ENCODE measurements at regions not wholly inside any gene's neighbourhood (a gene's known extent, or its start where the extent isn't known, plus 50 kb on each side); places are given as distances from the start of the nearest gene placed in this dataset.

DNA sequence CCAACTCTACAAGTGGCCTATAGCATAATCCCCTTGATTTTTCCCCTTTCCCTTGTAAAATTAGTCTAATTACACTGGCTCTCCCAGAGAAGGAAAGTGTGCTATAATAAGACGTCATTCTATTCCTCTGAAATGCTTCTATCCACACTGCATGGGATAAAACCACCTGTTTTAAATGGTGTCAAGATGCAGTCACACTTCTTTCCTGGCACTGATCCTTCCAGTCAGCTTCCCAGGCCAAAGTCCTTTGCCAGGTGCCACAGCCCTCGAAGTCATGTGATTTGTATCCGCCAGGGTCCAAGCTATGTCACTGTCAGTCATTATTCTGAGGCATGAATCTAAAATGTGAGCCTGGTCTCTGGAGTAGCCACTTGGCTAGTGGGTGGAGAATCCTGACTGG lies 169.0 kb upstream of the KIAA1217 start:
- TF ChIP-seq, protein P1, sequence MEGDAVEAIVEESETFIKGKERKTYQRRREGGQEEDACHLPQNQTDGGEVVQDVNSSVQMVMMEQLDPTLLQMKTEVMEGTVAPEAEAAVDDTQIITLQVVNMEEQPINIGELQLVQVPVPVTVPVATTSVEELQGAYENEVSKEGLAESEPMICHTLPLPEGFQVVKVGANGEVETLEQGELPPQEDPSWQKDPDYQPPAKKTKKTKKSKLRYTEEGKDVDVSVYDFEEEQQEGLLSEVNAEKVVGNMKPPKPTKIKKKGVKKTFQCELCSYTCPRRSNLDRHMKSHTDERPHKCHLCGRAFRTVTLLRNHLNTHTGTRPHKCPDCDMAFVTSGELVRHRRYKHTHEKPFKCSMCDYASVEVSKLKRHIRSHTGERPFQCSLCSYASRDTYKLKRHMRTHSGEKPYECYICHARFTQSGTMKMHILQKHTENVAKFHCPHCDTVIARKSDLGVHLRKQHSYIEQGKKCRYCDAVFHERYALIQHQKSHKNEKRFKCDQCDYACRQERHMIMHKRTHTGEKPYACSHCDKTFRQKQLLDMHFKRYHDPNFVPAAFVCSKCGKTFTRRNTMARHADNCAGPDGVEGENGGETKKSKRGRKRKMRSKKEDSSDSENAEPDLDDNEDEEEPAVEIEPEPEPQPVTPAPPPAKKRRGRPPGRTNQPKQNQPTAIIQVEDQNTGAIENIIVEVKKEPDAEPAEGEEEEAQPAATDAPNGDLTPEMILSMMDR (IDR thresholded peaks at IDR 0.05; ENCODE audit: low read depth, low read length, missing control alignments), result no peak
- DNase-seq (ENCODE audit: low read depth), result no peak
- no peak overlapping the region for H3K4me3 ChIP-seq (ENCODE audit: low read depth, low read length)
- in situ Hi-C loops (cut with HindIII; ENCODE audit: low sequenced_read_pairs), result no loop called here

DNA sequence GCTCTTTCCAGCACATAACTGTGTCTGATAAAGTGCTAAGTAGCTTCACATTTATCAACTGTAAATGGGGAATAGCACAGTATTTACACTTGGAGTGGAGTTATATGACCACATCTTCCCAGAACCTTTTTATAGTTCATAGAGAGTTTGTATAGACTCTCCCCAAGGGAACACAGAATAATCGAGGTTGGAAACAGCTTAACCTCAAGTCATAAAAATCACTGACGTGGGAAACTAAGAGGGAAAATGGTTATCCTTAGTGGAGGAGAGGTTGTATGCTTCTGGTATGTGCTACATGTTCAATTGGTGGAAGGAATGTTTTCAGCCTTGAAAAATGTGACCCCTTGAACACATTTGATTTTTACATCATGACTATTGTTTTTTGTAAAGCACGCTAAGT lies 167.9 kb upstream of the KIAA1217 start:
- TF ChIP-seq, protein P1 (IDR thresholded peaks at IDR 0.05; ENCODE audit: low read depth, low read length, missing control alignments), result no peak
- in situ Hi-C loops (cut with HindIII; ENCODE audit: low sequenced_read_pairs), result no loop called here
- no peak for DNase-seq (ENCODE audit: low read depth)
- H3K4me3 ChIP-seq (ENCODE audit: low read depth, low read length), result no peak overlapping the region

DNA sequence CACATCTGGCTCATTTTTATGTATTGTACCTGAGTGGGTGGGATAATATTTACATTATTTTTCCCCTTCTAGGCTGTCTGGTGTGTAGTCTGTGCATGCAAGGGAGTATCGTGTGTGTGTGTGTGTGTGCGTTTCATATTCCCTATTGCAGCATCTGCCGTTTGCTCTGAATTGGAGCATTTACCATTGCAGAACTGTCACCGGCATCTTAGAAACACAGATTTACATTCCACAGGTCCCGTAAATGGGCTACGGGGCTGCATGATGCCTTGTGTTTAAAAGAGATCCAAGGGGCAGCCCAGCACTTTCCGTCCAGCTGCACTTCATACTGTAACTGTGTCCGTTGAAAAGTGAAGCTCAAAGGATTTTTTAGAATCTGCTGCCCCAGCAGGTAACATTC lies 167.1 kb upstream of the KIAA1217 start:
- TF ChIP-seq, protein P1 (IDR thresholded peaks at IDR 0.05; ENCODE audit: low read depth, low read length, missing control alignments), result no peak
- no peak overlapping the region for H3K4me3 ChIP-seq (ENCODE audit: low read depth, low read length)
- in situ Hi-C loops (cut with HindIII; ENCODE audit: low sequenced_read_pairs), result no loop called here
- no peak for DNase-seq (ENCODE audit: low read depth)

DNA sequence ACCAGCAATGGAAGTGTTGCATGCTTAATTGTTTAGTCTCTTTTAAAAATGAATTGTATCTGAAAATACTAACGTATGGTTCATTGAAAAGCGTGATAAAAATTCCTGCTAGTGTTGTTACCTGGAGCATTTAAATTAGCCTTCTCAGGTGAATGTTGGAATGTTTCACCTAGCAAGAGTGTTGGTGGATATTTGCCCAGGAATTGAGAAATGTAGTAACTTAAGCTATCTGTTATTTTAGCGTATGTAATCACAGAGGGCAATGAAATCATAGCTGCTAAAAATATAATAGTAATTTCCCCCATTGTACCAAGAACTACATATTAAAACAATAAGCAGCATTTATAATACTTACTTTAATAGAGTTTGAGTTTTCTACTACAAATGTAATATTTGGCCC lies 166.1 kb upstream of the KIAA1217 start:
- TF ChIP-seq, protein P1 (IDR thresholded peaks at IDR 0.05; ENCODE audit: low read depth, low read length, missing control alignments), result no peak

DNA sequence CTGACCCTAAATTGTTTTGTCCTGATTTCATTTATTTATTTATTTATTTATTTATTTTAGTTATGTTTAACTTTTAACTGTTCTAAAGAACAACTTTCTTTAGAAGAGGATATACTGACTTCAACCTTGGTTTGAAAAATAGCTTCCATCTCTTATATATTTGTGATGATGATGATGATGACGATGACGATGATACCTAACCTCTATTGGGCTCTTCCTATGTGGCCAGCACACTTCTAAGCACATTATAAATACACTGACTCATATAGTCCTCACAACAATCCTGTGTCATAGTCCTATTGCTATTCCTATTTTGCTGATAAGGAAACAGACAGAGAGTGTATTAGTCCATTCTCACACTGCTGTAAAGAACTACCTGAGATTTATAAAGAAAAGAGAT lies 162.9 kb upstream of the KIAA1217 start:
- TF ChIP-seq, protein P1 (IDR thresholded peaks at IDR 0.05; ENCODE audit: low read depth, low read length, missing control alignments), result no peak
- in situ Hi-C loops (cut with HindIII; ENCODE audit: low sequenced_read_pairs), result no loop called here
- DNase-seq (ENCODE audit: low read depth), result no peak
- H3K4me3 ChIP-seq (ENCODE audit: low read depth, low read length), result no peak overlapping the region

More for the DNA sequence above, 166.1 kb upstream of the KIAA1217 start:
- in situ Hi-C loops (cut with HindIII; ENCODE audit: low sequenced_read_pairs), result no loop called here
- DNase-seq (ENCODE audit: low read depth), result no peak
- H3K4me3 ChIP-seq (ENCODE audit: low read depth, low read length), result no peak overlapping the region

DNA sequence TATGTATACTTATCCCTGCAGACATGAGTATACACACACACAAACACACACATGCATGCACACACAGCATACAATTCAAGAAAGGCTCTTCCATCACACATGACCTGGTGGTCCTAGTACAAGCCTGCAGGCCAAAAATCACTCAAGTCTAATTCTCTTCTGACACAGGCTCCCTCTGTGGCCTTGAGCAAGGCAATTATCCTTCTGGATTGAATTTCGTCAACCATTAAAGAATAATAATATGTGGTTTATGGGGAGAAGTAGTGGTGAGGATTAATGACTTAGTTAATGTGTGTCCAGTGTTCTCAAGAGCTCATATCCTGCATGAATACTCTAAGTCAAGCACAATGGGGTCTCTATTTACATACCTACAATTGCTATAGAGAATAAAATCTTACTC lies 161.8 kb upstream of the KIAA1217 start:
- in situ Hi-C loops (cut with HindIII; ENCODE audit: low sequenced_read_pairs), result no loop called here
- no peak for DNase-seq (ENCODE audit: low read depth)
- TF ChIP-seq, protein P1 (IDR thresholded peaks at IDR 0.05; ENCODE audit: low read depth, low read length, missing control alignments), result no peak
- H3K4me3 ChIP-seq (ENCODE audit: low read depth, low read length), result no peak overlapping the region

DNA sequence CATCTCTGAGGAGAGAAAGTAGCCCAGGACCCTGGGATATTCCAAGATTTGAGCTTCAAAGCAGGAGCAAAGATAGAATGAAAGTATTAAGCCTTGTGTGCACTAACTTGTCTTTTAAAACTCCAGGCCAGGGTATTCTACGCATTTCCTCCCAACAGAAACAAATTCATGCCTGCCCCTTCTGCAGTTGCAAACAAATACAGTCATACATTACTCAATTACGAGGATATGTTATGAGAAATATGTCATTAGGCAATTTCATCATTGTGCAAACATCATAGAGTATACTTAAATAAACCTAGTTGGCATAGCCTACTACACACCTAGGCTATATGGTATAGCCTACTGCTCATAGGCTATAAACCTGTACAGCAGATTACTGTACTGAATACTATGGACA lies 154.5 kb upstream of the KIAA1217 start:
- H3K4me3 ChIP-seq (ENCODE audit: low read depth, low read length), result no peak overlapping the region
- DNase-seq (ENCODE audit: low read depth), result no peak
- TF ChIP-seq, protein P1 (IDR thresholded peaks at IDR 0.05; ENCODE audit: low read depth, low read length, missing control alignments), result no peak
- in situ Hi-C loops (cut with HindIII; ENCODE audit: low sequenced_read_pairs), result no loop called here
